GM23338 (cell line): ENCODE measurements at regions not wholly inside any gene's neighbourhood (a gene's known extent, or its start where the extent isn't known, plus 50 kb on each side); places are given as distances from the start of the nearest gene placed in this dataset.

ENCODE experiments used
- ATAC-seq: fragments of 200-7000 bp; cut with Tn5 transposase; 3 replicates; pipeline ENCODE4 v1.9.1; 2020
- DNase-seq: peaks from one replicate; pipeline ENCODE4 v3.0.0-alpha.2; 2015; ENCODE audit warnings: low spot score
- H2AFZ ChIP-seq: fragments of 200-600 bp; sonication (generic); 2 replicates; pipeline ENCODE4 v1.8.0; 2016; ENCODE audit warnings: antibody characterized with exemption, mild to moderate bottlenecking, moderate library complexity
- H3F3A ChIP-seq: fragments of 200-600 bp; sonication (generic); replicated peaks from 2 replicates; pipeline ENCODE4 v1.8.0; 2017; ENCODE audit warnings: antibody characterized with exemption, mixed run types, low read depth
- H3K27ac ChIP-seq: fragments of 200-600 bp; sonication (generic); 2 replicates; pipeline ENCODE4 v1.6.1; 2016; ENCODE audit warnings: low read depth
- H3K27me3 ChIP-seq: fragments of 200-600 bp; sonication (generic); 2 replicates; pipeline ENCODE4 v1.8.0; 2016; ENCODE audit warnings: mild to moderate bottlenecking, mixed run types, moderate library complexity; ENCODE audit not compliant: insufficient read depth
- H3K36me3 ChIP-seq: fragments of 200-600 bp; sonication (generic); 2 replicates; pipeline ENCODE4 v1.8.0; 2016; ENCODE audit warnings: mild to moderate bottlenecking; ENCODE audit not compliant: insufficient read depth
- H3K4me1 ChIP-seq: fragments of 200-600 bp; sonication (generic); 2 replicates; pipeline ENCODE4 v1.8.0; 2016; ENCODE audit warnings: mild to moderate bottlenecking, moderate library complexity; ENCODE audit not compliant: insufficient read depth
- H3K4me2 ChIP-seq: fragments of 200-600 bp; sonication (generic); 2 replicates; pipeline ENCODE4 v1.7.1; 2017; ENCODE audit warnings: mixed run types
- H3K4me3 ChIP-seq: fragments of 200-600 bp; sonication (generic); 2 replicates; pipeline ENCODE4 v1.6.1; 2016; ENCODE audit warnings: mixed run types
- H3K79me2 ChIP-seq: fragments of 200-600 bp; sonication (generic); replicated peaks from 2 replicates; pipeline ENCODE4 v1.8.0; 2017; ENCODE audit warnings: mild to moderate bottlenecking; ENCODE audit not compliant: insufficient read depth
- H3K9me2 ChIP-seq: fragments of 200-600 bp; sonication (generic); 2 replicates; pipeline ENCODE4 v1.8.0; 2017; ENCODE audit not compliant: insufficient read depth
- H4K20me1 ChIP-seq: fragments of 200-600 bp; sonication (generic); replicated peaks from 2 replicates; pipeline ENCODE4 v1.8.0; 2017; ENCODE audit warnings: mild to moderate bottlenecking; ENCODE audit not compliant: insufficient read depth
- H3K27ac Mint-ChIP-seq: 2 replicates; pipeline ENCODE4 v1.8.0; 2020; ENCODE audit warnings: inconsistent platforms, mild to moderate bottlenecking, moderate library complexity, mixed read lengths
- H3K27me3 Mint-ChIP-seq: 3 replicates; pipeline ENCODE4 v1.8.0; 2022; ENCODE audit warnings: low read depth, mild to moderate bottlenecking, moderate library complexity, mixed read lengths, inconsistent platforms; ENCODE audit not compliant: insufficient read depth, poor library complexity
- H3K36me3 Mint-ChIP-seq: 3 replicates; pipeline ENCODE4 v1.8.0; 2021; ENCODE audit warnings: low read depth, mild to moderate bottlenecking, inconsistent platforms, moderate library complexity, mixed read lengths
- H3K4me1 Mint-ChIP-seq: 3 replicates; pipeline ENCODE4 v1.8.0; 2020; ENCODE audit warnings: mild to moderate bottlenecking, inconsistent platforms, mixed read lengths
- H3K4me3 Mint-ChIP-seq: 3 replicates; pipeline ENCODE4 v1.8.0; 2021; ENCODE audit warnings: moderate library complexity, mild to moderate bottlenecking, inconsistent platforms, mixed read lengths
- H3K9me3 Mint-ChIP-seq: 3 replicates; pipeline ENCODE4 v1.8.0; 2020; ENCODE audit warnings: moderate library complexity, mild to moderate bottlenecking, inconsistent platforms, mixed read lengths
- CREB1 ChIP-seq: fragments of 250-450 bp; sonication (Bioruptor Pico); IDR thresholded peaks from 2 replicates; pipeline ENCODE4 v1.5.0; 2020; ENCODE audit warnings: low read depth, mild to moderate bottlenecking, moderate library complexity
- CTCF ChIP-seq, 2 experiments: fragments of 200-600 bp in 1 of 2; sonication (generic) in 1 of 2; conservative IDR thresholded peaks; 2 replicates each; pipeline versions ENCODE4 v1.5.1 to v1.6.1; 2016 to 2017; ENCODE audit warnings: antibody characterized with exemption in 2 of 2, low read depth in 2 of 2, mild to moderate bottlenecking in 2 of 2, moderate library complexity in 1 of 2
- EZH2 ChIP-seq: fragments of 200-600 bp; sonication (generic); IDR thresholded peaks from one replicate; pipeline ENCODE4 v1.8.0; 2017; ENCODE audit warnings: antibody characterized with exemption, mild to moderate bottlenecking, low read depth; ENCODE audit not compliant: unreplicated experiment
- EZH2phosphoT487 ChIP-seq: fragments of 200-600 bp; sonication (generic); IDR thresholded peaks from one replicate; pipeline ENCODE4 v1.8.1; 2018; ENCODE audit warnings: antibody characterized with exemption; ENCODE audit not compliant: unreplicated experiment
- NANOG ChIP-seq: IDR thresholded peaks from 2 replicates; pipeline ENCODE4 v1.6.1; 2016; ENCODE audit warnings: antibody characterized with exemption, borderline replicate concordance
- POLR2AphosphoS5 ChIP-seq: IDR thresholded peaks from 2 replicates; pipeline ENCODE4 v1.6.1; 2016; ENCODE audit warnings: antibody characterized with exemption, low read depth
- ZNF114 ChIP-seq: fragments of 250-450 bp; sonication (Bioruptor Pico); IDR thresholded peaks from 2 replicates; pipeline ENCODE4 v1.5.0; 2020; ENCODE audit warnings: mild to moderate bottlenecking, moderate library complexity
- ZNF331 ChIP-seq: fragments of 250-450 bp; sonication (Bioruptor Pico); IDR thresholded peaks from 2 replicates; pipeline ENCODE4 v1.5.0; 2020; ENCODE audit warnings: low read depth, mild to moderate bottlenecking, moderate library complexity
- ZNF462 ChIP-seq: fragments of 250-450 bp; sonication (Bioruptor Pico); IDR thresholded peaks from 2 replicates; pipeline ENCODE4 v1.5.0; 2020; ENCODE audit warnings: mild to moderate bottlenecking, moderate library complexity

GRCh38 chr2:190137561-190137960 is 75.0 kb upstream of the MSTN start:
- TF ChIP-seq EZH2 (no peak), CTCF (conservative IDR thresholded peaks at IDR 0.05; ENCODE audit: low read depth in 2 of 2) (no peak), EZH2phosphoT487 (no peak), ZNF331 (CRISPR knock-in tag) (no peak), ZNF114 (CRISPR knock-in tag) (no peak), POLR2AphosphoS5 (no peak), ZNF462 (no peak), NANOG (no peak), CREB1 (CRISPR knock-in tag) (no peak)
- no peak for ATAC-seq
- H3K9me3 Mint-ChIP-seq, result peaks cover 54% of the 10 kb centered on the region

More at GRCh38 chr2:190137561-190137960, 75.0 kb upstream of the MSTN start:
- Histone ChIP-seq H3K27me3 (no peaks in the 10 kb centered on the region), H3K27ac (no peak overlapping the region), H4K20me1 (no peaks in the 10 kb centered on the region), H3K4me2 (no peak overlapping the region), H3K4me3 (no peak overlapping the region), H3K79me2 (no peaks in the 10 kb centered on the region), H3K4me1 (no peaks in the 10 kb centered on the region), H2AFZ (no peak overlapping the region), H3K36me3 (no peaks in the 10 kb centered on the region), H3K9me2 (peaks cover 6% of the 10 kb centered on the region; the same call in 1 of the 2 replicates), H3F3A (no peaks in the 10 kb centered on the region)
- no peak overlapping the region for H3K4me3 Mint-ChIP-seq
- DNase-seq, result no peak
- H3K4me1 Mint-ChIP-seq, result no peaks in the 10 kb centered on the region
- H3K36me3 Mint-ChIP-seq, result peaks cover 21% of the 10 kb centered on the region
- H3K27me3 Mint-ChIP-seq, result no peaks in the 10 kb centered on the region
- no peak overlapping the region for H3K27ac Mint-ChIP-seq
